Mesenchymal stem cell (in vitro differentiated cells and primary cell): ENCODE measurements at regions not wholly inside any gene's neighbourhood (a gene's known extent, or its start where the extent isn't known, plus 50 kb on each side); places are given as distances from the start of the nearest gene placed in this dataset.

Experiments
- DNase-seq: peaks from one replicate; pipeline ENCODE4 v3.0.0-alpha.2; 2013
- H2AFZ ChIP-seq: one replicate; pipeline ENCODE4 v1.6.1; 2013; ENCODE audit warnings: low read depth, mild to moderate bottlenecking, control low read depth, inconsistent platforms, low read length, moderate library complexity
- H2AK5ac ChIP-seq: 2 replicates; pipeline ENCODE4 v1.6.1; 2013; ENCODE audit warnings: low read length, moderate library complexity, mild to moderate bottlenecking, inconsistent platforms; ENCODE audit not compliant: severe bottlenecking
- H2BK120ac ChIP-seq: one replicate; pipeline ENCODE4 v1.6.1; 2013; ENCODE audit warnings: low read depth, mild to moderate bottlenecking, inconsistent platforms, low read length, moderate library complexity
- H2BK12ac ChIP-seq, 2 experiments: one replicate each; pipeline ENCODE4 v1.6.1; 2013; ENCODE audit warnings: inconsistent platforms in 2 of 2, low read length in 2 of 2, mild to moderate bottlenecking in 2 of 2, moderate library complexity in 2 of 2, control low read depth in 1 of 2
- H2BK15ac ChIP-seq: one replicate; pipeline ENCODE4 v1.6.1; 2013; ENCODE audit warnings: mild to moderate bottlenecking, low read depth, inconsistent platforms; ENCODE audit not compliant: poor library complexity, severe bottlenecking
- H2BK5ac ChIP-seq: 2 replicates; pipeline ENCODE4 v1.6.1; 2013; ENCODE audit warnings: low read depth, mild to moderate bottlenecking, low read length, control low read depth, inconsistent platforms; ENCODE audit not compliant: poor library complexity, severe bottlenecking
- H3K14ac ChIP-seq, 2 experiments: one replicate each; pipeline ENCODE4 v1.6.1; 2013; ENCODE audit warnings: inconsistent platforms in 2 of 2, low read length in 2 of 2, control low read depth in 1 of 2, mild to moderate bottlenecking in 1 of 2, moderate library complexity in 1 of 2
- H3K18ac ChIP-seq, 2 experiments: one replicate each; pipeline ENCODE4 v1.6.1; 2013; ENCODE audit warnings: inconsistent platforms in 2 of 2, low read length in 2 of 2, control low read depth in 1 of 2, low read depth in 1 of 2, mild to moderate bottlenecking in 1 of 2
- H3K23ac ChIP-seq, 2 experiments: one replicate each; pipeline ENCODE4 v1.6.1; 2013; ENCODE audit warnings: inconsistent platforms in 2 of 2, low read length in 2 of 2, mild to moderate bottlenecking in 2 of 2, moderate library complexity in 2 of 2, control low read depth in 1 of 2
- H3K27ac ChIP-seq: 2 replicates; pipeline ENCODE4 v1.5.1; 2013; ENCODE audit warnings: mild to moderate bottlenecking, moderate library complexity, low read length, control low read depth, inconsistent platforms; ENCODE audit not compliant: poor library complexity, severe bottlenecking
- H3K27me3 ChIP-seq, 2 experiments: 2 replicates each; pipeline versions ENCODE4 v1.6.1 to v1.7.0; 2013; ENCODE audit warnings: low read length in 2 of 2, mild to moderate bottlenecking in 2 of 2, moderate library complexity in 2 of 2, control low read depth in 1 of 2, inconsistent platforms in 1 of 2; ENCODE audit not compliant: control insufficient read depth in 1 of 2, insufficient read depth in 1 of 2
- H3K36me3 ChIP-seq, 2 experiments: 2 replicates each; pipeline versions ENCODE4 v1.6.1 to v1.7.0; 2013; ENCODE audit warnings: low read length in 2 of 2, control low read depth in 1 of 2, inconsistent platforms in 1 of 2, low read depth in 1 of 2, mild to moderate bottlenecking in 1 of 2; ENCODE audit not compliant: insufficient read depth in 2 of 2, control insufficient read depth in 1 of 2
- H3K4ac ChIP-seq, 2 experiments: one replicate each; pipeline ENCODE4 v1.6.1; 2013; ENCODE audit warnings: inconsistent platforms in 2 of 2, low read length in 2 of 2, mild to moderate bottlenecking in 2 of 2, moderate library complexity in 2 of 2, control low read depth in 1 of 2, low read depth in 1 of 2
- H3K4me1 ChIP-seq: 2 replicates; pipeline ENCODE4 v1.6.1; 2013; ENCODE audit warnings: low read depth, low read length, control low read depth; ENCODE audit not compliant: control insufficient read depth, insufficient read depth
- H3K4me2 ChIP-seq: 2 replicates; pipeline ENCODE4 v1.6.1; 2013; ENCODE audit warnings: low read length, mild to moderate bottlenecking, inconsistent platforms; ENCODE audit not compliant: poor library complexity, severe bottlenecking
- H3K4me3 ChIP-seq, 2 experiments: 2 replicates each; pipeline versions ENCODE4 v1.5.1 to v1.7.0; 2013; ENCODE audit warnings: low read length in 2 of 2, mild to moderate bottlenecking in 2 of 2, control low read depth in 1 of 2, low read depth in 1 of 2; ENCODE audit not compliant: insufficient read depth in 1 of 2
- H3K79me1 ChIP-seq: replicated peaks from 2 replicates; pipeline ENCODE4 v1.6.1; 2013; ENCODE audit warnings: mild to moderate bottlenecking, control low read depth, low read length, inconsistent platforms; ENCODE audit not compliant: poor library complexity, severe bottlenecking
- H3K9ac ChIP-seq: 2 replicates; pipeline ENCODE4 v1.7.0; 2013; ENCODE audit warnings: mild to moderate bottlenecking, low read length, moderate library complexity
- H3K9me3 ChIP-seq: 2 replicates; pipeline ENCODE4 v1.7.0; 2013; ENCODE audit warnings: mild to moderate bottlenecking, low read length; ENCODE audit not compliant: control insufficient read depth
- H4K8ac ChIP-seq: one replicate; pipeline ENCODE4 v1.6.1; 2013; ENCODE audit warnings: inconsistent platforms, mild to moderate bottlenecking, low read length, moderate library complexity
- H4K91ac ChIP-seq: one replicate; pipeline ENCODE4 v1.6.1; 2013; ENCODE audit warnings: mild to moderate bottlenecking, low read length, inconsistent platforms
- WGBS: methylation state at CpG from one replicate; pipeline ENCODE4 v1.1.7; 2013; ENCODE audit warnings: mixed read lengths; 5-methylcytosine and 5-hydroxymethylcytosine counted together

DNA sequence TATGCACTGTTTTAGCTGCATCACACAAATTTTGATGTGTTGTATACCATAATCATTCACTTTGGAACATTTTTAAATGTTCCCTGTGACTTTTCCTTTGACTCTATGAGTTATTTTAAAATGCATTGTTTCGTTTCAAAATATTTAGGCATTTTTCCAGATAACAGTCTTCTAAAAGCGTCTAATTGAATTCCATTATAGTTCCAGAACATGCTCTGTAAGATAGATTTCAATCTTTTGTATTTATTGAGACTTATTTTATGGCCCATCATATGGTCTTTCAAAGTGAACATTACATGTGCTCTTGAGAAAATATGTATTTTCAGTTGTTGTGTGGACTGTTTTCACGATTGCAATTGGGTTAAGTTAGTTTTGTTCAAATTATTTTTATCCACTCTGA, 98.7 kb upstream of the ARHGAP5 start:
- H2BK120ac ChIP-seq = no peak overlapping the region
- H3K4me1 ChIP-seq = no peaks in the 10 kb centered on the region
- no peak overlapping the region for H2AK5ac ChIP-seq
- H3K4ac ChIP-seq = no peak overlapping the region
- no peak overlapping the region for H2BK5ac ChIP-seq
- H3K27ac ChIP-seq = no peak overlapping the region
- H2AFZ ChIP-seq = no peak overlapping the region
- no peak overlapping the region for H3K4me3 ChIP-seq
- no peak overlapping the region for H4K91ac ChIP-seq
- H3K18ac ChIP-seq = no peak overlapping the region
- H3K9ac ChIP-seq = no peak overlapping the region
- peaks cover 0 to 22% of the 10 kb centered on the region in 2 experiments for H3K27me3 ChIP-seq
- H3K23ac ChIP-seq = no peak overlapping the region
- no peak overlapping the region for H2BK12ac ChIP-seq
- H4K8ac ChIP-seq = no peak overlapping the region
- no peak for DNase-seq
- no peaks in the 10 kb centered on the region for H3K79me1 ChIP-seq
- H3K14ac ChIP-seq = no peak overlapping the region
- WGBS = 100% methylated on average over 1 of the region's 3 CpGs
- H2BK15ac ChIP-seq = no peak overlapping the region
- no peaks in the 10 kb centered on the region for H3K36me3 ChIP-seq
- H3K4me2 ChIP-seq = no peak overlapping the region
- peaks cover 9% of the 10 kb centered on the region for H3K9me3 ChIP-seq

DNA sequence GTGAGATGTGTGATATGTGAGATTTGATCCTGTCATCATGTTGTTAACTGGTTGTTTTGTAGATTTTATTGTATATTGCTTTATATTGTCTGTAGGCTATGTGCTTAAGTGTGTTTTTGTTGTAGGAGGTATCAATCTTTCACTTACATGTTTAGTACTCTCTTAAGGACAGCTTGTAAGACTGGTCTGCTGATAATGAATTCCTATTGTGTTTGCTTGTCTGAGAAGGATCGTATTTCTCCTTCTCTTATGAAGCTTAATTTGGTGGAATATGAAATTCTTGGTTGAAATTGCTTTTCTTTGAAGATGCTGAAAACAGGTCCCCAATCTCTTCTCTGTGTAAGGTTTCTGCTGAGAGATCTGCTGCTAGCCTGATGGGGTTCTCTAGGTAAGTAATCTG, 94.5 kb upstream of the ARHGAP5 start:
- H3K23ac ChIP-seq = no peak overlapping the region
- H3K18ac ChIP-seq = no peak overlapping the region
- no peak overlapping the region for H3K4ac ChIP-seq
- no peak for DNase-seq
- no peak overlapping the region for H2BK12ac ChIP-seq
- no peaks in the 10 kb centered on the region for H3K4me1 ChIP-seq
- H3K4me3 ChIP-seq = no peak overlapping the region
- peaks cover 34% of the 10 kb centered on the region for H3K9me3 ChIP-seq
- no peak overlapping the region for H2AFZ ChIP-seq
- H3K36me3 ChIP-seq = no peaks in the 10 kb centered on the region
- H3K27ac ChIP-seq = no peak overlapping the region
- no peak overlapping the region for H4K91ac ChIP-seq
- WGBS = 98% methylated on average over 1 of the region's 1 CpG
- no peak overlapping the region for H2BK5ac ChIP-seq
- no peak overlapping the region for H3K14ac ChIP-seq
- no peak overlapping the region for H2BK15ac ChIP-seq
- H3K9ac ChIP-seq = no peak overlapping the region
- no peak overlapping the region for H3K4me2 ChIP-seq
- no peak overlapping the region for H2BK120ac ChIP-seq
- H4K8ac ChIP-seq = no peak overlapping the region
- H3K27me3 ChIP-seq = peaks cover 0 to 8% of the 10 kb centered on the region in 2 experiments
- no peak overlapping the region for H2AK5ac ChIP-seq
- H3K79me1 ChIP-seq = no peaks in the 10 kb centered on the region

DNA sequence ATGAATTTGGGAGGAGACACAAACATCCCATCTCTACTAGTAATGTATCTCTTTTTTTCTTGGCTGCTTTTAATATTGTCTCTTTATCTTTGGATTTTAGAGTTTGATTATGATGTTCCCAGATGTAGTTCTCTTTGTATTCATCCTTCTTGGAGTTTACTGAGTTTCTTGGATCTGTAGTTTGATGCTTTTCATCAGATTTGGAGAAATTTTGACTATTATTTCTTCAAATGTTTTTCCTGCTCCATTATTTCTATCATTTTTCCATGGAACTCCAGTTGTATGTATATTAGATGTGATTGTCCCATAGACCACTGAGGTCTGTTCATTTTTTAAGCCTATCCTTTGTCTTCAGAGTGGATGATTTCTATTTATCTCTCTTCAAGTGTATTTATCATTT, 90.7 kb upstream of the ARHGAP5 start:
- Histone ChIP-seq H3K79me1 (no peaks in the 10 kb centered on the region), H4K91ac (no peak overlapping the region), H4K8ac (no peak overlapping the region), H3K14ac (no peak overlapping the region), H3K9me3 (peaks cover 34% of the 10 kb centered on the region), H3K27me3 (peaks cover 0 to 8% of the 10 kb centered on the region in 2 experiments), H3K9ac (no peak overlapping the region), H2BK12ac (no peak overlapping the region), H3K36me3 (no peaks in the 10 kb centered on the region), H3K4me1 (no peaks in the 10 kb centered on the region), H2BK5ac (no peak overlapping the region), H2AK5ac (no peak overlapping the region), H3K4me2 (no peak overlapping the region), H2AFZ (no peak overlapping the region), H3K18ac (no peak overlapping the region), H3K4ac (no peak overlapping the region), H2BK15ac (no peak overlapping the region), H3K4me3 (no peak overlapping the region), H2BK120ac (no peak overlapping the region), H3K23ac (no peak overlapping the region), H3K27ac (no peak overlapping the region)
- no peak for DNase-seq

GRCh38 chr14:31987721-31988120, 89.4 kb upstream of the ARHGAP5 start:
- Histone ChIP-seq H3K4me1 (no peaks in the 10 kb centered on the region), H3K18ac (no peak overlapping the region), H3K4me3 (no peak overlapping the region), H3K14ac (no peak overlapping the region), H2BK15ac (no peak overlapping the region), H2AFZ (no peak overlapping the region), H3K4me2 (no peak overlapping the region), H2BK120ac (no peak overlapping the region), H3K27me3 (peaks cover 0 to 4% of the 10 kb centered on the region in 2 experiments), H2AK5ac (no peak overlapping the region), H4K91ac (no peak overlapping the region), H4K8ac (no peak overlapping the region), H3K27ac (no peak overlapping the region), H2BK5ac (no peak overlapping the region), H3K9ac (no peak overlapping the region), H3K9me3 (peaks cover 27% of the 10 kb centered on the region), H2BK12ac (no peak overlapping the region), H3K79me1 (no peaks in the 10 kb centered on the region), H3K4ac (no peak overlapping the region), H3K36me3 (no peaks in the 10 kb centered on the region), H3K23ac (no peak overlapping the region)
- no peak for DNase-seq
- WGBS = no CpG with 5 or more reads among the region's 1 CpG
